Thyroid gland (tissue), 4 donors: ENCODE measurements at regions not wholly inside any gene's neighbourhood (a gene's known extent, or its start where the extent isn't known, plus 50 kb on each side); places are given as distances from the start of the nearest gene placed in this dataset.

Source experiments
- POLR2A ChIP-seq, 2 donors: fragments of 450-650 bp; IDR thresholded peaks; one replicate each; pipeline ENCODE4 v1.6.1; 2017; ENCODE audit warnings: antibody characterized with exemption in 2 of 2, mild to moderate bottlenecking in 2 of 2, moderate library complexity in 1 of 2
- TF ChIP-seq, protein P1 (sequence below), 6 experiments: fragments of 200-600 bp in 3 of 6; fragments of 450-650 bp in 3 of 6; sonication (generic) in 3 of 6; IDR thresholded peaks; one replicate each; pipeline ENCODE4 v1.5.1; 2016 to 2019; ENCODE audit warnings: antibody characterized with exemption in 6 of 6, mild to moderate bottlenecking in 2 of 6, inconsistent platforms in 1 of 6, moderate library complexity in 1 of 6

DNA sequence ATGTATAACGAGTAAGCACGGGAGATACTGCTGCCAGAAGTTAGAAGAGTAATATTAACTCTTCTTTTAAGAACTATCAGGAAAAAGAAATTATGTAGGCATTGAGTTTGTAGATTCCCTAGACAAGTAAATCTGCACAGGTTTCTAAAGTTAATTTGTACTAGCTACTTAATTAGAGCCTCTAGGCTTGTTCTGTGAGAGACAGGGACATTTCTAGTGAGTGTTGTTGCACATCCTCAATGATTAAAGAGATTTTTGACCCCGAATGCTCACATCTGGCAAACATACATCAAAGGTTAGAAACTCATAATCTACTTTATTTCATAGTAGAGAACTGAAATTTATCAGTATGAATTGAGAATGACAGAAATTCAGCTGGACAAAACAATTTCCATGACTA is 669.0 kb upstream of the CDH7 start:
- TF ChIP-seq, protein P1, sequence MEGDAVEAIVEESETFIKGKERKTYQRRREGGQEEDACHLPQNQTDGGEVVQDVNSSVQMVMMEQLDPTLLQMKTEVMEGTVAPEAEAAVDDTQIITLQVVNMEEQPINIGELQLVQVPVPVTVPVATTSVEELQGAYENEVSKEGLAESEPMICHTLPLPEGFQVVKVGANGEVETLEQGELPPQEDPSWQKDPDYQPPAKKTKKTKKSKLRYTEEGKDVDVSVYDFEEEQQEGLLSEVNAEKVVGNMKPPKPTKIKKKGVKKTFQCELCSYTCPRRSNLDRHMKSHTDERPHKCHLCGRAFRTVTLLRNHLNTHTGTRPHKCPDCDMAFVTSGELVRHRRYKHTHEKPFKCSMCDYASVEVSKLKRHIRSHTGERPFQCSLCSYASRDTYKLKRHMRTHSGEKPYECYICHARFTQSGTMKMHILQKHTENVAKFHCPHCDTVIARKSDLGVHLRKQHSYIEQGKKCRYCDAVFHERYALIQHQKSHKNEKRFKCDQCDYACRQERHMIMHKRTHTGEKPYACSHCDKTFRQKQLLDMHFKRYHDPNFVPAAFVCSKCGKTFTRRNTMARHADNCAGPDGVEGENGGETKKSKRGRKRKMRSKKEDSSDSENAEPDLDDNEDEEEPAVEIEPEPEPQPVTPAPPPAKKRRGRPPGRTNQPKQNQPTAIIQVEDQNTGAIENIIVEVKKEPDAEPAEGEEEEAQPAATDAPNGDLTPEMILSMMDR (IDR thresholded peaks at IDR 0.05): no peak
- TF ChIP-seq POLR2A (IDR thresholded peaks at IDR 0.05): no peak
